ENCODE measurements at regions not wholly inside any gene's neighbourhood (a gene's known extent, or its start where the extent isn't known, plus 50 kb on each side); places are given as distances from the start of the nearest gene placed in this dataset.
"Not testable (repeated sequence)": the region's sequence is repeated elsewhere in the genome, so short reads cannot be mapped to it uniquely, and the experiment has no call there.

- H3K27me3 ChIP-seq, result no peaks in the 10 kb centered on the region
- no peaks in the 10 kb centered on the region for H3K4me1 ChIP-seq
- H3K9me3 ChIP-seq, result no peaks in the 10 kb centered on the region
- H3K4me3 ChIP-seq, result no peak overlapping the region
- H3K27ac ChIP-seq, result no peak overlapping the region
- intact Hi-C loops (cut with DNase I), result no loop called here
- no peak for DNase-seq
- ATAC-seq, result no peak
- H3K36me3 ChIP-seq, result no peaks in the 10 kb centered on the region
- no peak for TF ChIP-seq CTCF (IDR thresholded peaks at IDR 0.05)
Measured at GRCh38 chr11:97537407-97538150, 1147.8 kb downstream of the JRKL start.

- Histone ChIP-seq H3K36me3 (no peaks in the 10 kb centered on the region), H3K9me3 (no peaks in the 10 kb centered on the region), H3K27ac (no peak overlapping the region), H3K4me1 (no peaks in the 10 kb centered on the region), H3K27me3 (no peaks in the 10 kb centered on the region), H3K4me3 (no peak overlapping the region)
- TF ChIP-seq CTCF (IDR thresholded peaks at IDR 0.05), result no peak
- no peak for ATAC-seq
- intact Hi-C loops (cut with DNase I), result no loop called here
- no peak for DNase-seq
Measured at GRCh38 chr11:97544431-97544830, 1154.6 kb downstream of the JRKL start.

GRCh38 chr11:97548280-97548679 lies 1158.5 kb downstream of the JRKL start:
- no peak for TF ChIP-seq CTCF (IDR thresholded peaks at IDR 0.05)
- Histone ChIP-seq H3K27ac (no peak overlapping the region), H3K4me3 (no peak overlapping the region), H3K9me3 (no peaks in the 10 kb centered on the region), H3K36me3 (no peaks in the 10 kb centered on the region), H3K27me3 (no peaks in the 10 kb centered on the region), H3K4me1 (no peaks in the 10 kb centered on the region)
- intact Hi-C loops (cut with DNase I), result no loop called here
- no peak for ATAC-seq
- no peak for DNase-seq

GRCh38 chr11:97557399-97557798 lies 1167.6 kb downstream of the JRKL start:
- no peak for TF ChIP-seq CTCF (IDR thresholded peaks at IDR 0.05)
- H3K36me3 ChIP-seq, result no peaks in the 10 kb centered on the region
- intact Hi-C loops (cut with DNase I), result no loop called here
- no peaks in the 10 kb centered on the region for H3K4me1 ChIP-seq
- no peaks in the 10 kb centered on the region for H3K27me3 ChIP-seq
- ATAC-seq (no peak), DNase-seq (no peak)
- no peak overlapping the region for H3K27ac ChIP-seq
- no peaks in the 10 kb centered on the region for H3K9me3 ChIP-seq
- no peak overlapping the region for H3K4me3 ChIP-seq

- ATAC-seq, result no peak
- Histone ChIP-seq H3K27ac (no peak overlapping the region), H3K36me3 (no peaks in the 10 kb centered on the region), H3K27me3 (no peaks in the 10 kb centered on the region), H3K4me3 (no peak overlapping the region), H3K9me3 (no peaks in the 10 kb centered on the region), H3K4me1 (no peaks in the 10 kb centered on the region)
- no peak for DNase-seq
- intact Hi-C loops (cut with DNase I), result no loop called here
- TF ChIP-seq CTCF (IDR thresholded peaks at IDR 0.05), result no peak
Measured at GRCh38 chr11:97567801-97568200, 1178.0 kb downstream of the JRKL start.

GRCh38 chr11:97570636-97571035 lies 1180.8 kb downstream of the JRKL start:
- Histone ChIP-seq H3K27ac (no peak overlapping the region), H3K36me3 (no peaks in the 10 kb centered on the region), H3K4me3 (no peak overlapping the region), H3K9me3 (no peaks in the 10 kb centered on the region), H3K4me1 (no peaks in the 10 kb centered on the region), H3K27me3 (no peaks in the 10 kb centered on the region)
- intact Hi-C loops (cut with DNase I), result no loop called here
- ATAC-seq (no peak), DNase-seq (no peak)
- no peak for TF ChIP-seq CTCF (IDR thresholded peaks at IDR 0.05)

GRCh38 chr11:97573771-97574170 lies 1184.0 kb downstream of the JRKL start:
- H3K27ac ChIP-seq; H3K36me3 ChIP-seq; ATAC-seq; H3K27me3 ChIP-seq; DNase-seq; H3K9me3 ChIP-seq; intact Hi-C loops (cut with DNase I); H3K4me1 ChIP-seq; H3K4me3 ChIP-seq: not testable (repeated sequence)

Data from upper lobe of right lung (tissue), 1 donor.